GM12873 (cell line): ENCODE measurements at regions not wholly inside any gene's neighbourhood (a gene's known extent, or its start where the extent isn't known, plus 50 kb on each side); places are given as distances from the start of the nearest gene placed in this dataset.

Source experiments
- TF ChIP-seq, protein P1 (sequence below): IDR thresholded peaks from 2 replicates; pipeline ENCODE4 v1.5.1; 2012; ENCODE audit warnings: low read depth, mild to moderate bottlenecking, moderate library complexity, low read length, control low read depth; ENCODE audit not compliant: insufficient read depth; ENCODE audit errors: missing control alignments

DNA sequence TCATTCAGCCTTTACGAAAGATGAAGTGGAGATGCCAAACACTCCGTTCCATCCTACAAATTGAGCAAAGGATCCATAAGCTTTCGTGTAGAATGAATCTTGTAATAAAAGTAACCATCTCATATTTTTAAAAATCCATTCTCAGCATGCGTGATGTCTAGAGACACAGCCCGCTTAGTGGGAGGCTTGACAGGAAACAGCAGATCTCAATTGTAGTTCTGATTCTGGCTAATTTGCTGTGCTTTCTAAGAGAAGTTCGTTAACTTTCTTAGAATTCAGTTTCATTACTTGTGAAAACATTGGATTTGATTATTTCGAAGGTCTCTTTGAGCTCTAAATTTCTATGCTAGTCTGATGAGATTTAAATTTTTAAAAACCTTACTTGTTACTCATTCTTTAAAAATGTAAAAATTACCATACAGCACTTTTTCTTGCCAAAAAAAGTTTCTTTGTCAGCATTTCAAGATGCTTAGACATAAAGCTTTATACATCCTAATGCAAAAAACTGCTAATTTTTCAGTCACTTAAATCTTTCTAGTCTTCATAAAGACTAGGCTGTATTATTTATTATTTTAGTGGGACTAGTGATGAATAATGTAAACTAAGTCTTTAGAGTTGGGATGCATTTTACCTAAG, 66.9 kb upstream of the NEIL3 start:
- TF ChIP-seq, protein P1, sequence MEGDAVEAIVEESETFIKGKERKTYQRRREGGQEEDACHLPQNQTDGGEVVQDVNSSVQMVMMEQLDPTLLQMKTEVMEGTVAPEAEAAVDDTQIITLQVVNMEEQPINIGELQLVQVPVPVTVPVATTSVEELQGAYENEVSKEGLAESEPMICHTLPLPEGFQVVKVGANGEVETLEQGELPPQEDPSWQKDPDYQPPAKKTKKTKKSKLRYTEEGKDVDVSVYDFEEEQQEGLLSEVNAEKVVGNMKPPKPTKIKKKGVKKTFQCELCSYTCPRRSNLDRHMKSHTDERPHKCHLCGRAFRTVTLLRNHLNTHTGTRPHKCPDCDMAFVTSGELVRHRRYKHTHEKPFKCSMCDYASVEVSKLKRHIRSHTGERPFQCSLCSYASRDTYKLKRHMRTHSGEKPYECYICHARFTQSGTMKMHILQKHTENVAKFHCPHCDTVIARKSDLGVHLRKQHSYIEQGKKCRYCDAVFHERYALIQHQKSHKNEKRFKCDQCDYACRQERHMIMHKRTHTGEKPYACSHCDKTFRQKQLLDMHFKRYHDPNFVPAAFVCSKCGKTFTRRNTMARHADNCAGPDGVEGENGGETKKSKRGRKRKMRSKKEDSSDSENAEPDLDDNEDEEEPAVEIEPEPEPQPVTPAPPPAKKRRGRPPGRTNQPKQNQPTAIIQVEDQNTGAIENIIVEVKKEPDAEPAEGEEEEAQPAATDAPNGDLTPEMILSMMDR, result no peak

GRCh38 chr4:177246641-177247584, 62.8 kb upstream of the NEIL3 start:
- TF ChIP-seq, protein P1, result no peak

- TF ChIP-seq, protein P1, result peak; percentile 95
These were observed 59.5 kb upstream of the NEIL3 start for GRCh38 chr4:177250056-177250696.

DNA sequence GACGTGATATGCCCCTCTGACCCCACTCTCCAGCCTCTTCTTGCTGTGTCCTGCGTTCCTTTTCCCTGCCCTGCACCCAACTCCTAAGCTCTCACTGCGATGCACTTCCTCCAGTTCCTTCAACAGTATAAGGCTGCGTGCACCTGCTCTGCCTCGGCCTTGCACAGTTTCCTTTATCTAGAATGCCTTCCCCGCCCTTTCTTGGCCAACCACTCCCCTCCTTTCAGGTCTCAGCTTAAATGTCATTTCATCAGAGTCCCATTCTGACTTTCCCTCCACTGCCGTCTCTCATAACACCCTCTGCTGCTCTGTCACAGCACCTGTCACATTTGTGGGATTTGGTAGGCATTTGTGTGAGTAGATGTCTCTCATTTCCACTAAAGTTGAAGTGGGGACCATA, 58.4 kb upstream of the NEIL3 start:
- TF ChIP-seq, protein P1, result no peak

- TF ChIP-seq, protein P1, result no peak
These were observed 54.3 kb upstream of the NEIL3 start for GRCh38 chr4:177255359-177255758.

DNA sequence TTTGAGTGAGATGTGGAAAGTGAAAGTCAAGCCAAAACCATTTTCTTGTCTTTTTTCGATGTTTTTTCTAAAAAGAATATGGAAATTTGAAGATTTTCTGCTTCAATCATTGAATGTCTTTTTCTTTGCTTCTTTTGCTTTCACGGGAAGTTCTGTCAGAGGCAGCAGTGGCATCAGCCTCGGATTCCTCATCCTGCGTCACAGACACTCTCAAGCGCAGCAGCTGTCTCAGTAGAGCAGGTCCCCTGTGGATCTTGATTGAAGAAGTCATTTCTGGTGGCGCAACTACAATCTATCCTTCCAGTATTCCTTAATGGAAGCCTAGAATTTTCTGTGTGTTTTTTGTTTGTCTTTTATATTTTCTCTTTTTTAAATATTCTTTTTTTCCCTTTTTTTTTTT, 52.7 kb upstream of the NEIL3 start:
- TF ChIP-seq, protein P1, result no peak
